ENCODE measurements at regions not wholly inside any gene's neighbourhood (a gene's known extent, or its start where the extent isn't known, plus 50 kb on each side); places are given as distances from the start of the nearest gene placed in this dataset.

DNA sequence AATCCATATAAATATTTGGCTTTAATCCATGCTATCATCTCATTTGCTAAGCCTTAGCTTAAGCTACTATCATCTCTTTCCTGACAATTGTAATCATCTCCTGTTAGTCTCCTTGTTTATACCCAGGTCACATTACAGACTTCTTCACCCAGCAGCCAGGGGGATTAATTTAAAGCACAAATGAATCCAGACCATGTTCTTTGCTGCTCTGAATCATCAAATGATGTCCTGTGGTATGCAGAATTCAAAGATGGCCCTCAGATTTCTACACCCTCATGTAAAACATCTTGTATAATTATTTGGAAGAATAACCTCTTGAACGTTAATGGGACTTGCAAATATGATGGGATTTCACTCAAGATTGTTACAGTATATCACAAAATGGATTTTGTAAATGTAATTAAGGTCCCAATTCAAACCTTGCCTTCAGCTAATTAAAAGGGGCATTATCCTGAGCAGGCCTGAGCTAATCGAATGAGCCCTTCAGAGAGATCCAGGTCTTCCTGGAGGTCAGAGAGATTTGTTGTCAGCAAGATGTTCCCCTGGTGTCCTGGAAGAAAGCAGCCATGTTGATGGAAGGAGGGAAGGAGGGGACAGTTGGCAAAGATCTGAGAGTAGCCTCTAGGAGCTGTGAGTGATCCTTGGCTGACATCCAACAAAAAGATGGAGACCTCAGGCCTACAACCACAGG, 241.1 kb upstream of the MMADHC start:
- TF ChIP-seq, protein P1, sequence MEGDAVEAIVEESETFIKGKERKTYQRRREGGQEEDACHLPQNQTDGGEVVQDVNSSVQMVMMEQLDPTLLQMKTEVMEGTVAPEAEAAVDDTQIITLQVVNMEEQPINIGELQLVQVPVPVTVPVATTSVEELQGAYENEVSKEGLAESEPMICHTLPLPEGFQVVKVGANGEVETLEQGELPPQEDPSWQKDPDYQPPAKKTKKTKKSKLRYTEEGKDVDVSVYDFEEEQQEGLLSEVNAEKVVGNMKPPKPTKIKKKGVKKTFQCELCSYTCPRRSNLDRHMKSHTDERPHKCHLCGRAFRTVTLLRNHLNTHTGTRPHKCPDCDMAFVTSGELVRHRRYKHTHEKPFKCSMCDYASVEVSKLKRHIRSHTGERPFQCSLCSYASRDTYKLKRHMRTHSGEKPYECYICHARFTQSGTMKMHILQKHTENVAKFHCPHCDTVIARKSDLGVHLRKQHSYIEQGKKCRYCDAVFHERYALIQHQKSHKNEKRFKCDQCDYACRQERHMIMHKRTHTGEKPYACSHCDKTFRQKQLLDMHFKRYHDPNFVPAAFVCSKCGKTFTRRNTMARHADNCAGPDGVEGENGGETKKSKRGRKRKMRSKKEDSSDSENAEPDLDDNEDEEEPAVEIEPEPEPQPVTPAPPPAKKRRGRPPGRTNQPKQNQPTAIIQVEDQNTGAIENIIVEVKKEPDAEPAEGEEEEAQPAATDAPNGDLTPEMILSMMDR (IDR thresholded peaks at IDR 0.05) = no peak
- TF ChIP-seq POLR2A (IDR thresholded peaks at IDR 0.05) = no peak
